ENCODE measurements at regions not wholly inside any gene's neighbourhood (a gene's known extent, or its start where the extent isn't known, plus 50 kb on each side); places are given as distances from the start of the nearest gene placed in this dataset.

- no peak overlapping the region for H3K4me2 ChIP-seq (replicated peaks; ENCODE audit: extremely low read depth, low read length, poor library complexity, severe bottlenecking)
- H3K27ac Mint-ChIP-seq = no peak overlapping the region
- no peak for DNase-seq
- H3K27me3 Mint-ChIP-seq (ENCODE audit: low read depth in 3 of 3) = no peaks in the 10 kb centered on the region
- H3K79me2 ChIP-seq (ENCODE audit: insufficient read depth, low read length) = no peaks in the 10 kb centered on the region
- no peak overlapping the region for H2AFZ ChIP-seq (ENCODE audit: insufficient read depth, low read depth, low read length, poor library complexity, severe bottlenecking)
- H3K9ac ChIP-seq (ENCODE audit: insufficient read depth, low read length, poor library complexity, severe bottlenecking) = no peak overlapping the region
- H3K4me1 Mint-ChIP-seq = peaks cover 5% of the 10 kb centered on the region
- intact Hi-C loops (cut with micrococcal nuclease) = no loop called here
- H3K27ac ChIP-seq (ENCODE audit: low read depth in 1 of 2, low read length in 2 of 2) = no peak overlapping the region
- H3K9me3 Mint-ChIP-seq = peaks cover 0 to 5% (median 0%) of the 10 kb centered on the region in 7 donors
- H3K27me3 ChIP-seq (ENCODE audit: control insufficient read depth in 2 of 2, insufficient read depth in 2 of 2, low read length in 2 of 2) = no peaks in the 10 kb centered on the region
- no peaks in the 10 kb centered on the region for H3K36me3 ChIP-seq (replicated peaks in 1 of 2; ENCODE audit: control insufficient read depth in 1 of 2, insufficient read depth in 2 of 2, low read length in 2 of 2)
- H3K9me3 ChIP-seq (replicated peaks in 1 of 2; ENCODE audit: control insufficient read depth in 1 of 2, insufficient read depth in 1 of 2, low read length in 2 of 2) = peaks cover 0 to 4% of the 10 kb centered on the region in 2 donors
- no peaks in the 10 kb centered on the region for H3K36me3 Mint-ChIP-seq
- H4K20me1 ChIP-seq (ENCODE audit: insufficient read depth, low read length) = no peaks in the 10 kb centered on the region
- no peak overlapping the region for H3K4me3 Mint-ChIP-seq
- no peak for TF ChIP-seq CTCF (IDR thresholded peaks at IDR 0.05)
- H3K4me3 ChIP-seq (replicated peaks in 1 of 3; ENCODE audit: low read depth in 2 of 3, low read length in 3 of 3) = no peak overlapping the region
- H3K4me1 ChIP-seq (ENCODE audit: control insufficient read depth in 1 of 2, insufficient read depth in 2 of 2, low read length in 2 of 2) = peaks cover 0 to 3% of the 10 kb centered on the region in 2 donors
These were observed 345.6 kb downstream of the ADAMTS20 start for GRCh38 chr12:43206396-43206795.

- Histone ChIP-seq H3K9me3 (replicated peaks in 1 of 2; ENCODE audit: control insufficient read depth in 1 of 2, insufficient read depth in 1 of 2, low read length in 2 of 2) (peaks cover 0 to 4% of the 10 kb centered on the region in 2 donors), H4K20me1 (ENCODE audit: insufficient read depth, low read length) (no peaks in the 10 kb centered on the region), H3K27ac (ENCODE audit: low read depth in 1 of 2, low read length in 2 of 2) (no peak overlapping the region), H3K4me2 (replicated peaks; ENCODE audit: extremely low read depth, low read length, poor library complexity, severe bottlenecking) (no peak overlapping the region), H3K4me1 (ENCODE audit: control insufficient read depth in 1 of 2, insufficient read depth in 2 of 2, low read length in 2 of 2) (no peaks in the 10 kb centered on the region), H3K36me3 (replicated peaks in 1 of 2; ENCODE audit: control insufficient read depth in 1 of 2, insufficient read depth in 2 of 2, low read length in 2 of 2) (no peaks in the 10 kb centered on the region), H3K4me3 (replicated peaks in 1 of 3; ENCODE audit: low read depth in 2 of 3, low read length in 3 of 3) (no peak overlapping the region), H3K9ac (ENCODE audit: insufficient read depth, low read length, poor library complexity, severe bottlenecking) (no peak overlapping the region), H3K79me2 (ENCODE audit: insufficient read depth, low read length) (no peaks in the 10 kb centered on the region), H2AFZ (ENCODE audit: insufficient read depth, low read depth, low read length, poor library complexity, severe bottlenecking) (no peak overlapping the region), H3K27me3 (ENCODE audit: control insufficient read depth in 2 of 2, insufficient read depth in 2 of 2, low read length in 2 of 2) (no peaks in the 10 kb centered on the region)
- H3K27me3 Mint-ChIP-seq (ENCODE audit: low read depth in 3 of 3) = peaks cover 0 to 1% (median 0%) of the 10 kb centered on the region in 3 donors
- no peak overlapping the region for H3K4me3 Mint-ChIP-seq
- TF ChIP-seq CTCF (IDR thresholded peaks at IDR 0.05) = no peak
- peaks cover 0 to 7% (median 2%) of the 10 kb centered on the region in 7 donors for H3K9me3 Mint-ChIP-seq
- no CpG with 5 or more reads among the region's 2 CpGs for WGBS (ENCODE audit: insufficient coverage)
- no peaks in the 10 kb centered on the region for H3K4me1 Mint-ChIP-seq
- intact Hi-C loops (cut with micrococcal nuclease) = no loop called here
- DNase-seq = no peak
- H3K27ac Mint-ChIP-seq = no peak overlapping the region
- no peaks in the 10 kb centered on the region for H3K36me3 Mint-ChIP-seq
These were observed 353.4 kb downstream of the ADAMTS20 start for GRCh38 chr12:43198608-43199007.
